Left renal pelvis (tissue), 4 donors: ENCODE measurements at regions not wholly inside any gene's neighbourhood (a gene's known extent, or its start where the extent isn't known, plus 50 kb on each side); places are given as distances from the start of the nearest gene placed in this dataset.

Source experiments
- DNase-seq, 4 donors: peaks; one replicate each; pipeline ENCODE4 v3.0.0-alpha.2; 2013; ENCODE audit warnings: low read depth in 4 of 4, low spot score in 3 of 4

GRCh38 chr2:67945940-67946339 lies 116.9 kb downstream of the C1D start:
- DNase-seq: no peak

DNA sequence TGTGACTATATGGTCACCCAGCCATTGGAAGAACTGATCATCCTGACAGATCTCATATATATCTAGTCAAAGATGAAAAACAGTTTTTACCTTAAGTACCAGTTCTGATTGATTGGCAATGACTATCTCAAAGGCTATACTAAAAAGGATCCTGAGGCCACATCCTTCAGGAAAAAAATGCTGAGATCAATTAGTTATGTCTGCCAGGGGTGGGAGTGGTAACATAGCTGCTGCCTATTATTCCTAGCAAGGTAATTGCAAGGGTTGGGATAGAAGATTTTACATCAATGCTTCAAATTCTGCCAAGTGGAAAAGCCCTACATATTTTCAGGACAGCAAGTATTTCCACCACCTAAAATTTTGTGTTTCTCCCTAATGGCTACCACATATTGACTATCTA lies 114.7 kb downstream of the C1D start:
- DNase-seq: no peak

DNA sequence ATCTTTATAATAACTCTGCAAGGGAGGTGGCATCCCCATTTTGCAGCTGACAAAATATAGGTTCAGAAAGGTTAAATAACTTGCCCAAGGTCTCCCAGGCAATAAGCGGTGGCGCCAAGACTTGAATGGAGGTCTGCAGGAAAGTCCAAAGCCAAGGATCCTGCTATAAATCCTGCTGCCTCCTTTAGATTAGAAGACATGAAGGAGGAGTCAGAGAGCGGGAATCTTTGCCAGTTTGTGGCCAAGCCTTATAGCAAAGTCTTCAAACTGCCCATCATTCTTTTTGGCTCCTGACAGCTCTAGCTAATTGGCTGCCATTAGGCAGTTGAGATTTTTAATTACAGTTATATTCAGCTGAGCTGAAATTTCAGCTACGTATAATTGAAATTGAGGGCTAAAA lies 114.3 kb downstream of the C1D start:
- no peak for DNase-seq

GRCh38 chr2:67950018-67950417 lies 112.8 kb downstream of the C1D start:
- DNase-seq: no peak

DNA sequence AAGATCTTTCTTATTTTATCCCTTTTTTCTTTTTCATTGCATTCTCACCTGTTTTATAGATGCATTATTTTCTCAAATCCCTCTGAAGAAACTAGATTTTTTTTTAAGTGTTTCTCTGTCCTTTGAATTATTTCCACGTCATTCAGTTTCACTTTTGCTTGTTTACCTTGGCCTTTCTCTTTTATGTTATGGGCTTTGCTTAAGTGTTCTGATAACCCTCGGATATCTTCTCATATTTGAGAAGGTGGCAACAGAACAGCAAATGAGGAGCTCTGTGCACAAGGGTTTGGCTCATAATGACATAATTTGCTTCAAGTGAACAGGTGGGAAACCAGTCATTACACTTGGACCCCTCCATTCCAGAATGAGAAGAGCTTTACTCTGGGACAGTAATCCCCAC lies 111.9 kb downstream of the C1D start:
- no peak for DNase-seq

DNA sequence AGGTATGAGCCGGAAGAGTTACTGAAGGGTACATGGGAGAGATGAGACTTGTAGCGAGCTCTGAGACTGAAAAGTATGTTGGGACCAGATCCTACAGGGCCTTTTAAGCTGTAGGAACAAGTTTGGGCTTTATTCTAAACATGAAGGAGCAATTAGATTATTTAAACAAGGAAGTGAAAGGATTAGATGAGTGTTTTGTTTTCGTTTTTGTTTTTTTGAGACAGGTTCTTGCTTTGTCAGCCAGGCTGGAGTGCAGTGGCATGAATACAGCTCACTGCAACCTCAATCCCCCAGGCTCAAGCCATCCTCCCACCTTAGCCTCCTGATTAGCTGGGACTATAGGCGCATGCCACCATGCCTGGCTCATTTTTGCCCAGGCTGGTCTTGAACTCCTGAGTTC lies 110.7 kb downstream of the C1D start:
- DNase-seq: no peak

- DNase-seq: no peak
Observed at GRCh38 chr2:67954093-67954748, 108.6 kb downstream of the C1D start.

DNA sequence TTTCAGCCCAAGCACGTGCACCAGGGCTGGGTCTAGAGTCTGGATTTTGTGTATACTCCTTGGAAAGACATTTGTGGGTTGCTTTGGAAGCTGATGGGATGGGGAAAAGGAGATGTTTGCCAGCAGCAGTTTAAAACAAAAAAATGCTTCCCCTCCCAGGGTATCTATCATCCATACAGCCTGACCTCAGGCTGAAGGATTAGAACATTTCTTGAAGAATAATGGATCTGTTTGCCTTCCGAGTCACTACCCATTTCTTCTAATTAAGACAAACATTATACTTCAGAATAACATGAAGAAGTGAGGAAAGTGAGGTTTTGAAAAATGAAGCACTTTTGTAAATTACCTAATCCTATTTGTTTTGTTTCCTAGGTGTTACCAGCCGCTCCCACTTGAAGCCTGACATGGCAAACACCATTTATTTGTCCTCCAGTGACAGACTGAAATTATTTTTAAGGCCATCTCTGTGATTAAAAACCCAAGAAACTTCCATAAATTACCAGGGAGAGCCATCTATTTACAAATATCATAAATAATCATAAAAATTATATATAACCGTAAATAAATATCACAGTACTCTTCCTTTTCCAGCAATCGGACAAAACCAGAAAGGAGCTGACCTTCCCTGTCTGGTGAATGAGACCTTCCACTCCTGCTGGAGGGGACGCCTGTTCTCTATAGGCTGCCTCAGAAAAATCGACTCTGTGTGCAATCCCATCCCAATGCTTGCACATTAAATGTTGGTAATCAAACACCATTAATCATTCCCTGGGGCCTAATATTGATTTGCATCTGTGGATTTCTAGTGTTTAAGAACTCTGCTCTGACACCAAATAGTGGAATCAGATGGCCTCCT lies 106.8 kb downstream of the C1D start:
- no peak for DNase-seq

GRCh38 chr2:67965246-67965645 lies 97.6 kb downstream of the C1D start:
- DNase-seq: no peak

- DNase-seq: no peak
Observed at GRCh38 chr2:67970071-67970470, 92.7 kb downstream of the C1D start.

DNA sequence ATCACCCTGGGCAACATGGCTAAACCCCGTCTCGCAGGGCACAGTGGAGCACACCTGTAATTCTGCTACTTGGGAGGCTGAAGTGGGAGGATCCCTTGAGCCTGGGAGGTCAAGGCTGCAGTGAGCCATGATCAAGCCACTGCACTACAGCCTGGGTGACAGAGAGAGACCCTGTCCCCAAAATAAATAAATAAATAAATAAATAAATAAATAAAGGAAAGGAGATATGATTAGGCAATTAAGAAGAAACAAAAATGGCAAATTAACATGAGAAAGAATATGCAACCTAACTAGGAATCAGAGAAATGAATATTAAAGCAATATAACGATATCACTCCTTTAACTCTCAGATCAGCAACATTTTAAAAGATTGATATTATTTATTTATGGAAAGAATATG lies 92.3 kb downstream of the C1D start:
- no peak for DNase-seq

DNA sequence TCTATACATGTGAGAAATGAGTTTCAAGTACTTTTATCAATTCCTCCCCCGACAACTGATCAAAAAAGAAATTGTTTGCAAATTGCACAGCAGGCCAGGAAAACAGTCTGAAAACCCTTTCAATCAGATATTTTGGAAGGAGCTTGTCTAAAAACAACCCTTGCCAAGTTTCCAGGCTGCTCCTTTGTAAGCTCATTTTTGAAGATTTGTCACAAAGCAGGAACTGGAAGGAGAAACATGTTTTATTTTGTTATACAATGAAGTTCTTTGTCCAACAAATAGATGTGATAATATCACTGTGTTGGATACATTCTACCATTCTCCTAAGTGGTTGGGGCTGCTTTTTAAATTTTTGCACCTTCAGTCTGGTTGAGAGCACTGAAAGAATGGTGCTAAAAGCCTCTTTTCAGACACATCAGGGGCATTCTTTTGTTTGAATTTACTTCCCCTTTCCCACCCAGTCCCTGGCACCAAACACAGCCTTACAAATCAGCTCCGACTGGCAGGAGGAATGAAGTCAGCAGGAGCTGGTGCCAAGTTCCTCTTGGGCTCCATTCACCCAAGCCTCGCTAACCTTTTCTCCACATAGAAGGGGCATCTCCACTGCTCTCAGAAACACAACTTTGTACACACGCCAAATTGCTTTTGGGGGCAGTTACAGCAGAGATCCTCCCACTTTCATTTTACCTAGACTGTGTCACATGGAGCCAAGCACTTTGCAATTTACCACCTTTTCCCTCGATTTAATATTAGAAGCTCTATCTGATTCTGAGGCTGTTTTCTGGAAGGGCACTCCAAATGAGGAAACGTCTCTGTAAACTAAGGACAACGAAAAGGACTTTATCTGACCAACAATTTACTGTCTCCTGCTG lies 88.0 kb downstream of the C1D start:
- no peak for DNase-seq

DNA sequence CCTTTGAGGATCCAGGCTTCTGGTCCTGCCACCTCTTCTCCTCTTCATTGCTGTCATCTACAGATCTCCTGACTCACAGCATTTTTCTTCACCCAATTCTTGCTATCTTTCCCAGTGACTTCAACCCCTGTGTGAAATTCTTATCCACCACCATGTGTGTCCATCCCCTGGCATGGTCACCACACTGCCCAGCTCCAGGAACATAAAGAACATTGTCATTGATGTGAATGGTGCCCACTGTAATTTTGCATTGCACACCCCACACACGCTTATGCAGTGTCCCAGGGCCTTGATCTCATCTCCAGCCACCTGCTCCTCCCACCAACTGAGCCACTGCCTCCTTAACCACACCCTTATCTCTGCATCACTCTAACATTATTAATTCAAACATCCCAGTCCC lies 85.3 kb downstream of the C1D start:
- DNase-seq: no peak

- no peak for DNase-seq
Observed at GRCh38 chr2:67982956-67983355, 79.8 kb downstream of the C1D start.

GRCh38 chr2:67984600-67984999 lies 78.2 kb downstream of the C1D start:
- DNase-seq: no peak

GRCh38 chr2:67985586-67985985 lies 77.2 kb downstream of the C1D start:
- DNase-seq: no peak

DNA sequence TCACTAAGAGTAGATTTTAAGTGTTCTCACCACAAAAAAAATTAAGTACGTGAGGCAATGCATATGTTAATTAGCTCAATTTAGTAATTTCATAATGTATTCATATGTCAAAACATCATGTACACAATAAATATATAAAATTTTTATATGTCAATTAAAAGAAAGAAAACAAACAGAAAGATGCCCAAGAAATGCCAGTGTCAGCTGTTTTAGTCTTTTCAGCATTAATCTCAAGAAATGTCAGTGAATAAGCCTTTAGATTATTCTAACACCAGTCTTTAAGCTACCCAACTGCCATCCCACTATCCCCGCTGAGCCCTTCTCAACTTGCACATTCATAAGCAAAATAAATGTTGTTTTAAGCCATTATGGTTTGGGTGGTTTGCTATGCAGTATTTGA lies 76.5 kb downstream of the C1D start:
- DNase-seq: no peak
